NCI-H2081 (cell line): ENCODE measurements at regions not wholly inside any gene's neighbourhood (a gene's known extent, or its start where the extent isn't known, plus 50 kb on each side); places are given as distances from the start of the nearest gene placed in this dataset.

ENCODE experiments used
- DNase-seq, 2 experiments: peaks; one replicate each; lab custom pipeline; 2025; lab: John Stamatoyannopoulos, UW

DNA sequence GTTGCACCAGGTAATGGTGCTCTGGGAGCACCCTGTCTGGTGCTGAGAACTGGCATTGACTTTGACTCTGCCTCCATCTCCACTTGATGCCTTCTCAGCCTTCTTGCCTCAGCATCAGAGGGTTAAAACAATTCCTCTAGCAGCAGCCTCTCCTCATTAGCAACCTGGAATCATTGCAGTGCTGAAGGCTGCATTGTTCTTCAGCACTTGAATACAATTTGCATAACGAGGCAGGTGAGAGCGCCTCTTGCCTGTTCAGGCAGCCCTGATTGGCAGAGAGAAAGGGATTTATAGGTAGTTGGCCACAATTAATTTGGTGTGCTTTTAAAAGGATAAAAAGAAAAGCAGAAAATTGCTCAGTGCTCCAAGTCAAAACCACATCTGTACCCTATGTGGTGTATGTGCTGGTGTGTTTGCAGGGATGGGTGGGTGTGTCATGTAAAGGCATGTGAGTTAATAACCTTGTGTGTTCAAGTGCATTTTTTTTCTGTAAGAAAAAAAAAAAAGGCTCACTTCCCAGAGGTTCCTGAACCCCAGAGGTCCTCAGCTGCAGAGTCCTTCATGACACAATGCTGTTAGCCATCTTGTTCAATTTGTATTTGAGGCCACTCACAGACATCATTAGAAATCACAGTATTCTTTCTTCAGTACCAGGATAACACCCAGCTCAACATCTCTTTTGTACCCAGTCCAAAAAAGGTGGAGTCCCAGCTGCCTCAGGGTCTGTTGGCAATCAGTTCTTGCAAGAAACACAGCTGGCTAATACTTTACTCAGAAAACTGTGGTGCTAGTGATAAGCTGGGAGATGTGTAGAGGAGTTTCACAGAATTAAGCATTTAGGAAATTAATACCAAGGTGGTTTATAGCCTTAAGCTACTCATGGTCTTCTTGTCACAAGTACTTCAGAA lies 385.6 kb downstream of the GRIN2B start:
- no peak for DNase-seq

DNA sequence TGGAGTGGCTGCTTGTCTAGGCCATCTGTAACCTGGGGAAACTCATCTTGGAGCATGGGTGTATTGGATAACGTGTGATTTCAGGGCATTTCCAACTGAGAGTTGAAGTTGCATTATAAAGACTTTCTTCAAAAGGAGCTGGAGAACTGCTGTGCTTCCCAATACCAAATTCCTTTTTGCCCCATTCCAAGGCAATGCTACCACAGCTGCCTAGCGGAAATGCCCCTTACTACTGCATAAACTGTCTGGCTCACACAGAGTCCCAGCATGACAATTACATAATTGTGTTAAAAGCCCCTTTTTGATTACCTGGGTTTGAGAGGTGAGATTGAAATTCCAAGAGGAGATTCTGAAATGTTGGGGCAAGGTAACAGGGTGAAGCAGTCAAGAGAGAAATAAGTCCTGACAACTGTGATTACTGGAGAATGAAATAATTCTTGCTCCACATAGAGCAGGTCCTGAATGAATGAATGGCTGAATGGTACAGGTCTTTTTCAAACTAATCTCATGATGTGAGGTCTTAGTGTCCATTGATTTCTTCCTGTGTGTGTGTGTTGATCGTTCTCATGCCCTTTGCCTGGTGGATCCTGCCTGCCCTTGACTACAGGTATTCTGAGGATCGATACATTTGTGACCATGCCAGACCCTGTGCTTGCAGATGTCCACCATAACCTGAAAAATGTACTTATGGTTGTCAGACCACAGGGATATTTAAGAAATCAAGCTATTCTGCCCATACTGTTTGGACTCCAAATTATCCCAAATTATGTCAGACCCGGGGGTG lies 386.5 kb downstream of the GRIN2B start:
- DNase-seq: no peak

DNA sequence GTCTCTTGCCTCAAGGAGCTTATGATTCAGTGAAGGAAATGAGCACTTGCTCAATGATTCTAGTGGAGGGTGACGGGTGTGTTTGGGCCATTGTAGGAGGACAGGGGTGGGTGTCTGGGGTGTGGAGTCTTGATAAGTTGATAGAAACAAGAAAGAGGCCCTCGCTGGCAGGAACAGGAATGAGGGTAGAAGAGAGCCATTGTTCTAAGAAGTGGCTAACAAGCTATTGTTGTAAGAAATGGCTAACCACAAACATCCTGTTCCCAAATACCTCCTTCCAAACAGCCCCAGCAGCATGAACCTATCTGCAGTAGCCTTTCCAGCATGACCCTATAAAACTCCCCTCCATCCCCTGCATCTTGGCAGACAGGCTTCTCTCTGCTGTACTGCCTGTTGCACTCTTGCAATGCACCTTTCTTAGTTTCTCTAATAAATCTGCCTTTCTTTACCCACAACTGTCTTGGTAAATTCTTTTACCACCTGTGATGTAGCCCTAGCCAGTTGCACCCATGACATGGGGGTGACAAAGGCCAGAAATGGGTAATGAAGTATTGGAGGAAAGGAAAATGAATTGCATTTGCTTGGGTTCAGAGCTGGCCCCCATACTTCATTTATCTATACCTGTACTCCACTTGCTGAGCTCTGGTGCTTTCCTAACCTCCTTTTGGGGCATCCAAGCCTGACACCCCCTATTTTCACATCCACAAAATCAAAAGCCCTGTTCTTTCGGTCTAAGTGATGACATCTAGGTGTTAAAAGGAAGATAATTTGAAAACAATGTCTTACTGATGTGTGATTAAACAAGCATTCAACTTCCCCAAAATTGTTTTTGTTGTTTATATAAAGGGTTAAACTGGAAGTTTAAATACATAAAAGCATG lies 389.1 kb downstream of the GRIN2B start:
- DNase-seq: no peak

DNA sequence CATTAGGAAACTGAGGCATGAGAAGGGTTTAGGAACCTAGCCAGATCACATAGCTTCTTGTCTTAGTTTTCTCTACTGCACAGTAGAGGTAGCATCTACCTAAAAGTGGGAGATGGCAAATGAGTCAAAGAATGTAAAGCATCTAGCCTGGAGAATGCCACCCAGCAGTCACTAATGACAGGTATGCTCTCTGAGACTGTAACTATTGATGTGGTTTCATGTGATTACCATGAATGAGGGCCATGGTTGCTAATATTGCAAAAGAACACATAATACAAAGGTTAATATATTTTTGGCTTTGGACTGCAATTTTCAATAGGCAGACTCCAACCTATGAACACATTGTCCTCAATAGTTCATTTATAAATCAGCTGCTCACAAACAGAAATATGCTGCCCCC lies 389.9 kb downstream of the GRIN2B start:
- DNase-seq: no peak

DNA sequence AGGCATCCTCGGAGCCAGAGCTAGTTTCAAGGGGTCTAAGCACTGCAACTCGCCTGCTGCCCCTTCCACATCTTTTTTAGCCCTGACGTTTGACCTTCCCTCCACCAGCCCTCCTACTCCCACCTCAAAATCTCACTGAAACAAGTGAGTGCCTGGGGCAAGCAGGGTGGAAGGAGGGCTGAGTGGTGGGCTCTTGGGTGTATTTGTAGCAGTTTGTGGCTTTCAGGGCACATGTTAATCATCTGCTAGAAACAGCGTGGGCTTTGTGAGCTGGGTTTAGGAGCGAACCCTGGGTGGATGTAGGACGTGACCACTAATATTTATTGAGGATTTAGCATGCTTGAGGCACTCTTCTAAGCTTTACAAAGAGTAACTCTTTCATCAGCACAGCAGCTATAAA lies 390.3 kb downstream of the GRIN2B start:
- DNase-seq: no peak

DNA sequence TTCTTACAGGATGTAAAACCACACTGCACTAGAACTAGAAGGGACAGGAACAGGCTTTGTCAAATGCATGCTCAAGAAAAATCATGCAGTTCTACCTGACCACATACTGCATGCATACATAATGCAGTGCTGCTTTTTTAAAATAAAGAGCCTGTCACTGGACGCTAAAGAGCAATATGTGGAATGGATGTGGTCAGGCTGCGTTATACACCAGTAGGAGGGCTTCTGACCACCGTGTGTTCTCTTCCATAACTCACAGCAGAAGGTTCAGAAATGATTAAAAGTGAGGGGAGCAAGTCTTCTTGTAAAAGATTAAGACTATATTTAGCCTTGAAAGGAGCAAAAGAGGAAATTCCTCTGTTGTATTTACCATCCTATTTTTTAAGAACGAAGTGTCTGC lies 392.0 kb downstream of the EMP1 start:
- no peak for DNase-seq

DNA sequence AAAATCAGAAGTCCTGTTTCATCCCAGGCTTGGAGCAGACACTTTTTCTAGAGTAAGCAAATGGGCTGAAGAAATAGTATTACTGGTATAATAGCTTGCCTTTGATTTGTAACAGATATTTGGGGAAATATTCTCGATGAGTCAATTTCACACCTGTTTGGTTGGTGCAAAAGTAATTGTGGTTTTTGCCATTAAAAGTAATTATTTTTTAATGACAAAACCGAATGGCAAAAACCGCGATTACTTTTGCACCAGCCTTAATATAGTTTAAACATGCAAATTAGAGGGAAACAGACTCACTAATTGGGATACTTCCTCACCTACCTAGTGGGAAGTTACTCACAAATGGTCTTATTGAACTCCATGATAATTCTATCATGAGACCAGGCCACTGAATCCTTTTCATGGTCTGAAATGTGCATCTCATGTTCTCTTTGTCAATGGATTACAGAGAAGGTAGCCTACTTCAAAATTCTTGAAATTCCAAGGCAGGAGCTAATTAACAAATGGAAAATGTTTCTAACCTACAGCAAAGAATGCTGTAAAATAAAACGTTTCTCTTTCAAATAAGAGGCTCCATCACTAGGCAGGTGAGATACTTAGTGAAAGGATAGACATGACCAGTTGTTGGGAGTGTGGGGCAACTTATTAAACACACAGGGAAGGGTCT lies 391.3 kb downstream of the EMP1 start:
- DNase-seq: no peak

DNA sequence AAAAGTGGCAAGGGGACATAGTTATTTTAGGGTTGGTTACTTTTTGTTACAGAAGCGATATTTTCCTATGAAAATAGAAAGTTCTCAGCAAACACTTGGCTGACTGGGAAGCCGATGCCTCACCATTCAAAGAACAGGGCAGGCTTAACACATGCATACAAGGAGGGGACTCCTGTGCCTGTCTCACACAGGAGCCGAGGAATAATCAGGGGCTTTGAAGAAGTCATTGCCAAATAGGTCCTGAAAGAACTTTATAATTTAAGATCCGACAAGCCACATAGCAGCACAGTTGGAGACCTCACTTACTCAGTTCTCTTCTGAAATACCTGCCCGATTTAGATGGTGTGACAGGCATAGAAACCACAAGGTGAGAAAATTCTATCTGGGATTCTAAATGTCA lies 389.8 kb downstream of the EMP1 start:
- DNase-seq: no peak

DNA sequence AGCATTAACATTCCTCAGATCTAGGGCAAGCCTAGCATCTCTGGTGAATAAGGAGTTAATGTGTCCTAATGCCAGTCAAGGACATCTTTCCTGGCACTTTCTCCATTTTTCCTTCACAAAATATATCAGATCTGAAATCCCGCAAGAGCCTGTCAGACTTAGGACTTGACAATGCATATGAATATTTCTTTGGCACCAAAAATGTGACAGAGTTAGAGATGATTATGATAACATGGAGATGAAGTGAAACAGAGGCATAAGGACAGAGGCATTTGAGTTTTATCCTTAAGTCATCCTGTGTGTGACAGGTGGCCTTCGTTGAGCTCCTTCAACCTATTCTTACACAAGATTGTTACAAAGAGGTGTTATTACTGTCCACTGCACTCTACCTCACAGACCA lies 388.0 kb downstream of the EMP1 start:
- DNase-seq: no peak

DNA sequence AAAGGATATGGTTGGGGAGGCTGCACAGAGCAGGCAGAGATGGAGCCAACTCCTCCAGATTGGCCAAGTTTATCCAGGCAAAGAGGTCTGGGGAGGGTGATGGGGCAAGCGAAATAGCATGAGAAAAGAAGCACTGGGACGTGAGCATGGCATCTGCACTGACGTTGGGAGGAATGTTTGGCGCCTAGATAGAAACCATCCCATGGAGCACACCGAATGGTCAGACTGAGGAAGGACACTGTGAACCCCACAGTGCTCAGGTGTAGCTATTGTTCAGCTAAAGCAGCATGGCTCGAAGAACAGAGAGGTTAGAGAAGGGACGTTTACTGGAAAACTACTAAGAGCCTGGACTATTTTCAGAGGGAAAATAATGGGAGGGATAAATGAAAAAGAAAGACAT lies 387.1 kb downstream of the EMP1 start:
- DNase-seq: no peak

DNA sequence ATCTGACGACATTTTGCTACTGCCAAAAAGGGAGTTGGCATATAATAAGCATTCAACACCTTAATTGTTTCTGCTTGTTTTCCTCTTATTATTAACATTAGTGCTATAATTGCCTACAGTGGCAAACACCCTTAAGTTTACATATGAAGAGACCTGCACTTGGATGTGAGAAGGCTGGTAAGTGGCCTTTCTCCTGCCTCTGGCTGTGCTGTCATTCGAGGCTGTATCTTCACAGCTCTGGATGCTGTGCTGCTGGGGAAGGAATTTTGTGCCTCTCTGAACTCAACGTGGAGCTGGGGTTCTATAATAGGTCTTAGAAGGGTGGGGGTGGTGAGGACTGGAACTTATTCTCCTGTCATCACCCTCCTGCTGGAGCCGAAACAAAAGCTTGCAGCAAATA lies 385.9 kb downstream of the EMP1 start:
- no peak for DNase-seq

DNA sequence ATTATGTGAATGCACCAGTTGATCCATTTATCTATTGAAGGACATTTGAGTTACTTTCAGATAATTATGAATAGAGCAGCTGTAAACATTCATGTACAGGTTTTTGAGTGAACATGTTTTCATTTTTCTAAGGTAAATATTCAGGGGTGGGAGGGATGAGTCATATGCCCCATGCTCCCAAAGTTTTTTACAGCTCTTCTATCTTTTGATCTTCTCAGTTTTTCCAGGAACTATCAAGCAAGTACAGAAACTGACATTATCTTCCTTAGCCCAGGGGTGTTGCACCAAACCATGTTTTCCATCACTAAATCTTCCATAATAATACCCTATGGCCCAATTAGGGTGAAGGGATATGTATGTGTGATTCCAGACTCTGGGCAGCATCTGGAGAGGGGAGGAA lies 384.5 kb downstream of the EMP1 start:
- DNase-seq: no peak

DNA sequence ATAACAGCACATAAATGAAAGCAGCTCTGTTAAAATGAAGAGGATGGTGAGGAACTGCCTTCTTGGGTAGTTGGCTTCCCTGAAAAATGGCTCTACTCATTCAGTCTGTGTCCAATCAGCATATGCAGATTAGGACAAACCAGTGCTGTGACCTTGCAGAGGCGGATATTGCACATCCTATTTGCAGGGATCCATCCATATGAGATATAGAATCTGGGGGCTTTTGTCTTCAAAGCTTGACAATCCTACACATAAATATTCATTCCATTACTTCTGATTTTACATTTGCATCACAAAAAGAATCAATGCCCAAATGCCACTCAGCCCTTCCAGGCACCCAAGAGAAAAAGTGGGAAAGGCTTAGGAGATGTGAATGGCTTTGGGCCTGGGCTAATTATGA lies 383.7 kb downstream of the EMP1 start:
- no peak for DNase-seq

DNA sequence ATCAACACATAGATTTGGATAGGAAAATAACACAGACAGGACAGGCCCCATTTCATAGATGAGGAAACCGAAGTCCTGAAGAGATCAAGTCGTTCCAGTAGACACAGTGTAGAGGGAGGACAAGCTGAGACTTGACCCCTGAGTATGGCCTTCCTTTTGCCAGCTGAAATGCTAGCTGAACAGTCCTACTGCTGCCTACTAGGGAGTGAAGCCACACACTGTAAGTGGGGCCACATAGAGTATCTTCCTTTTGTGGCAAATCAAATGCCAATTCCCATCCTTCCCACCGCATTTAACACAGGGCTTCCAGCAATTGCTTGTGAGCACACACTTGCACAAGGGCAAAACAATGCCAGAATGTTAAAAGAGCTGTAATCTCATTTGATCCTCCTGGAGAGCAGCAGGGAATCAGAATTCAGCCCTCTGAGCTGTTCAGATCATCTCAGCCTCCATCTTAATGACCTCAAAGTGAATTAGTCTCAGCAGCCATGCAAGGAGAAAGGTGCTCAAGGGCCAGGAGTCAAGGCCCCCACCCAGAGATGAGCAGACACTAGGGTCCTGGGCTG lies 380.5 kb downstream of the EMP1 start:
- DNase-seq: no peak

DNA sequence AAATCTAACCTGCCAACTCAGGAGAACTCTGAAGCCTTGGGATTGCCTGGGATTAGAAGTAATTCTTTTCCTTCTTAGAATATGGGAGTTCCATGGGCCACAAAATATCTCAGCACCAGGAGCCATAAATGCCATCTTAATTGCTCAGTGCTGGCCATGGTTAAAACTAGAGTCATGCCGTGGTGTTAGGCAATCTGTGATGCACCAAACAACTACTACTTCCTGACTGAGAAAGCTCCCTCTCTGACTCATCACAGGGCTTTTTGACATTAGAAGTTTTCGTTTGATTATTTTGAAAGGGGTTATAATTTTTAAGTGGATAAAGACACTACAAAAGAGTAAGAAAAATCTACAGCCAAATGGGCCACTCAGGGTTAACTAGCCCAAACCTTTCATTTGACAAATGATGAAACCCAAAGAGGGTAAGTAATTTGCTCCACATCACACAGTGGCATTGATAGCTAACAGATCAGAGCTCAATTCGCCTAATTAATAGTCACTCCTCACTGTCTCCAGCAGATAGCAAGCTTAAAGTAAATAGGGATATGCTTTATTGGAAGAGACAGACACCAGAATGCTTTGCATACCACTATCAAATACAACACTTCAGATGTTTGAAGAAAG lies 377.3 kb downstream of the EMP1 start:
- no peak for DNase-seq

DNA sequence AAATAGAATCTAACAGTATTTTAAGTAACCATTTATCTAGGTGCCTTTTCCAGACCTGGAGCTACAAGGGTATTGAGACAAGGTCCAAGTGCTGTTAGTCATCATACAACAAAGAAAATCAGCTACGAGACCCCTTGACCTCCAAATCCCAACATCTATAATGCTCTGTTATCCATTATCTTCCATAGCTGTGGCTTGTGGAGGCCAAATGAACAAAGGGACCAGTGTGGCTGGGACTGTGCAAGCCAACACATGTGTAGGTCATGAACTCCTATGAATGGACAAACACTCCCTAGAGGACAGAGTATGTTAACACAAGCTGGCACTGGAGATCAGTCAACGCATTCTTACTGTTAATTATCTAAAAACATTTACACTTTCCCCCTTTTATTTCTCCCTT lies 374.5 kb downstream of the EMP1 start:
- DNase-seq: no peak

DNA sequence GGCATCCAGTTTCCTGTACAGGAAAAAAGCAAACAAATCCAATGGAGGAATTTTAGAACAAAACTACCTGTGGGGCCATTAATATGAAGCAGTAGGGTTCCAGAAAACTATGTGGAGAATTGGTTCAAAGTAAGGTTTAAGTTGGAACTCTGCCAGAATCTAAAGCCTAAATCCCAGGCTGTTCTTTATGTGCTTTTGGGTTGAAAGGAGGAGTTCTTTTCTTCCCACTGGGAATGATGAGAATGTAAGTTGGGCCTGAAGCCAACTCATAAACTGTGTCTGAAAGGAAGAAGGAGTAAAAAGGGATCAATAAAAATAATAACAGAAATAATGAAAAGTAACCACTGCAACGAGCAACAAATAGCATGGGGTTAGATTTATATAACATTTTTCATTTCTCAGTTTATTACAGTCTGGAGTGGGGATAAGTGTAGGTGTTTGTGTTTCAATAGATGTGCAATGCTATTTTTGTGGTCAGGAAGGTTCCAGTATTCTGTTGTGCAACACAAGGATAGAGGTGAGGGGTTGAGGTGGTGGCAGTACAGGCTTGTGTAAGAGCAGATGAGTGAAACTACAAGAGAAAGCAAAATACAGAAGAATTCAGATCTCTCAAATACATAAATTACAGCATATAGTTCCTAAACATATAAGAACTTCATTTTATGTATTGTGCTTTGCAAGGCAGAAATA lies 373.6 kb downstream of the EMP1 start:
- no peak for DNase-seq

DNA sequence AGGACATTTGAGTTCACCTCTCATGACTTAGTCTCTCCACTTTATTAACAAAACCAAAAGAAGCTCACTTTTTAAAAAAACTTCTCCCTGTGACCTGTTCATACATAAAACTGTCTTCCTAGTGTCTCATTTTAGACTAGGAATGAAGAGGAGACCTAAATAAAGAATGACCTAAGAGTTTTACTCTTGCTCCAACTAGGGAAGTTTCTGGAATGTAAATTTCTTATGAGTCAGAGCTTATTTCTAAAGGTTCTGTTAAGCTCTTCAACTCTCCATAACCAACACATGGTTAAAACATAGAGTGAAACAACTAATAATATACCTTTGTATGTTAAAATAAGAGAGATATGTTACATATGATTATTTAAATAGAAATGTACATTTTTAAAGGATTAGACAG lies 369.8 kb downstream of the EMP1 start:
- DNase-seq: no peak

DNA sequence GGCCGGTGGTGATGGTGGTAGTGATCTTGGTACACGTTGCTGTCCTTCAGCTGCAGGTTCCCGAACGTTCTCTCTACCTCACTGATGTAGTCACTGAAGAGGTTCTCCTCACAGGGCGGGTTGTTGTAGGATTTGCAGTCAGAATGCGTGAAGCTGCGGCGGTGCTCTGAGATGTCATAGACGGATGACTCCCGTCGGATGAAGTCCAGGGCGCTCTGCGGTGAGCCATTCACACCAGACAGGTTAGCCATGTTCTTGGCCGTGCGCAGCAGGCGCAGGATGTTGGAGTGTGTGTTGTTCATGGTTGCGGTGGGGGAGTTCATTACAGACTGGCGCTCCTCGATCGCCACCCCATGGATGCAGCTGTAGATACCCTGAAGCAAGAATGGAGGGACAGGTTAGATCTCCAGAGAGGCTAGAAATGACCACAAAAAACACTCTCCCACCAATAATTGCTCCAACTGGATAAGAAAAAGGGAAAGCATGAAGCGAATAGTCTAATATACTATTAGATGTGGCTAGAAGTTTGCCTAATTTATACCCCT lies 367.8 kb downstream of the EMP1 start:
- DNase-seq: no peak

DNA sequence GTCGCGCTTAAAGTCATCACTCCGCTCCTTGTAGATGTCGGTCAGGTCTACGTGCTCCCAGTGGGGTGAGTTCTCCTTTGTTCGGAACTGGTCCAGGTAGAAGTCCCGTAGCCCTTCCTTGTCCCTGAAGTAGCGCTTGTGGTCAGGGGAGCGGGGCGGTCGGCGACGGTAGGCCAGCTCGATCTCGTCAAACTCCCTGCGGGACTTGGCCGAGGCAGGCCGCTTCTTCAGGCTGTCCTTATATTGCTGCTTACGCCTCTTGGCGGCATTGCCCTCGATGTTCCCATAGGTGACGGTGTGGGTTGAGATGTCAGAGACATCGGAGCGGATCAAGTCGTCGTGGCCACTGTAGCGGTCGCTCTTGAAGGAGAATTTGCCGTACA lies 367.2 kb downstream of the EMP1 start:
- no peak for DNase-seq
